Osteocyte (in vitro differentiated cells): ENCODE measurements at regions not wholly inside any gene's neighbourhood (a gene's known extent, or its start where the extent isn't known, plus 50 kb on each side); places are given as distances from the start of the nearest gene placed in this dataset.

Source experiments
- DNase-seq: peaks from one replicate; pipeline ENCODE4 v3.0.0; 2021; ENCODE audit warnings: mixed read lengths; ENCODE audit not compliant: unreplicated experiment; ENCODE audit errors: extremely low spot score
- H3K27ac Mint-ChIP-seq: one replicate; pipeline ENCODE4 v1.8.0; 2021; ENCODE audit warnings: mild to moderate bottlenecking, mixed read lengths; ENCODE audit not compliant: unreplicated experiment
- H3K27me3 Mint-ChIP-seq: one replicate; pipeline ENCODE4 v1.8.0; 2021; ENCODE audit warnings: mixed read lengths; ENCODE audit not compliant: unreplicated experiment
- H3K36me3 Mint-ChIP-seq: one replicate; pipeline ENCODE4 v1.8.0; 2021; ENCODE audit warnings: mixed read lengths; ENCODE audit not compliant: unreplicated experiment
- H3K4me1 Mint-ChIP-seq: one replicate; pipeline ENCODE4 v1.8.0; 2021; ENCODE audit warnings: mixed read lengths; ENCODE audit not compliant: unreplicated experiment
- H3K4me3 Mint-ChIP-seq: one replicate; pipeline ENCODE4 v1.8.0; 2021; ENCODE audit warnings: mild to moderate bottlenecking, moderate library complexity, mixed read lengths; ENCODE audit not compliant: unreplicated experiment
- H3K9me3 Mint-ChIP-seq: one replicate; pipeline ENCODE4 v1.8.0; 2021; ENCODE audit warnings: mixed read lengths; ENCODE audit not compliant: unreplicated experiment
- TF ChIP-seq, protein P1 (sequence below): fragments of 200-600 bp; sonication (generic); IDR thresholded peaks from 2 replicates; pipeline ENCODE4 v1.5.0; 2021; ENCODE audit warnings: antibody characterized with exemption, mild to moderate bottlenecking, moderate library complexity

DNA sequence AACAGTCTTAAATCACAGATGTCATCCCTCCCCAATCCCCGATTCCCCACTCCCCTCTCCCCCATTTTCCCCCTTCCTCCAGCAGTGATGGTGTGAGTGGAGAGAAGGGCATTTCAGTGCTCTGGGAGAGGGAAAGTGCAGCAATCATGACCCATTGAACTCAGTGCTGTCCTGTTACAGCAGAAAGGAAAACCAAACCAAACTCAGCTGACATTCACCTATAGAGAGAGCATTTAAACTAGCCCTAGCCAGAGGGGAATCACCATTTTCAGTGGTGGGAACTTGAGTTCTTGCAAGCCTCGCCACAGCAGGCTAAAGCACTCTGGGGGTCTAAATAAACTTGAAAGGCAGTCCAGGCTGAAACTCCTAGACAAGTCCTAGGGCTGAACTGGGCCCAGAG, 129.9 kb upstream of the COL21A1 start:
- H3K4me1 Mint-ChIP-seq = peaks cover 38% of the 10 kb centered on the region
- DNase-seq = no peak
- TF ChIP-seq, protein P1, sequence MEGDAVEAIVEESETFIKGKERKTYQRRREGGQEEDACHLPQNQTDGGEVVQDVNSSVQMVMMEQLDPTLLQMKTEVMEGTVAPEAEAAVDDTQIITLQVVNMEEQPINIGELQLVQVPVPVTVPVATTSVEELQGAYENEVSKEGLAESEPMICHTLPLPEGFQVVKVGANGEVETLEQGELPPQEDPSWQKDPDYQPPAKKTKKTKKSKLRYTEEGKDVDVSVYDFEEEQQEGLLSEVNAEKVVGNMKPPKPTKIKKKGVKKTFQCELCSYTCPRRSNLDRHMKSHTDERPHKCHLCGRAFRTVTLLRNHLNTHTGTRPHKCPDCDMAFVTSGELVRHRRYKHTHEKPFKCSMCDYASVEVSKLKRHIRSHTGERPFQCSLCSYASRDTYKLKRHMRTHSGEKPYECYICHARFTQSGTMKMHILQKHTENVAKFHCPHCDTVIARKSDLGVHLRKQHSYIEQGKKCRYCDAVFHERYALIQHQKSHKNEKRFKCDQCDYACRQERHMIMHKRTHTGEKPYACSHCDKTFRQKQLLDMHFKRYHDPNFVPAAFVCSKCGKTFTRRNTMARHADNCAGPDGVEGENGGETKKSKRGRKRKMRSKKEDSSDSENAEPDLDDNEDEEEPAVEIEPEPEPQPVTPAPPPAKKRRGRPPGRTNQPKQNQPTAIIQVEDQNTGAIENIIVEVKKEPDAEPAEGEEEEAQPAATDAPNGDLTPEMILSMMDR = no peak
- peaks cover 7% of the 10 kb centered on the region for H3K9me3 Mint-ChIP-seq
- no peak overlapping the region for H3K27ac Mint-ChIP-seq
- no peaks in the 10 kb centered on the region for H3K27me3 Mint-ChIP-seq
- H3K36me3 Mint-ChIP-seq = no peaks in the 10 kb centered on the region
- H3K4me3 Mint-ChIP-seq = no peak overlapping the region

DNA sequence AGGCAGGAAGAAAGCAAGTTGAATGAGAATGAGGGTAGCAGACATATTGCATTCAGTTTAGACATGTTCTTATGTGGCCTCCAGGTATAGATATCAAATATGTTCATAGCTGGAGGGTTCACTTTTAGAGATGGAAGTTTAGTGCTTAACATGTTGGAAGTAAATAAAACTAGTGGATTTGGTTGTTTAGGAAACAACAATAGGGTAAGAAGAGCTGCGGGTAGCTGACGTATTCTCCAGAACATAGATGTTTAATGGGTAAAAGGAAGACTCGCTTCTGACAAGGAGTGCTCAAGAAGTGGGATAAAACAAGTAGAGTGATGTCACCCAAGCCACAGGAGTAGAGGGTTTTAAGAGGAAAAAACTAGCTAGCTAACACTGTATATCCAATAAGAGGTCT, 128.4 kb upstream of the COL21A1 start:
- Mint-ChIP-seq H3K36me3 (no peaks in the 10 kb centered on the region), H3K4me1 (peaks cover 46% of the 10 kb centered on the region), H3K9me3 (peaks cover 7% of the 10 kb centered on the region), H3K27me3 (no peaks in the 10 kb centered on the region), H3K4me3 (no peak overlapping the region), H3K27ac (peak overlapping the region; percentile 94)
- TF ChIP-seq, protein P1 = no peak
- no peak for DNase-seq

DNA sequence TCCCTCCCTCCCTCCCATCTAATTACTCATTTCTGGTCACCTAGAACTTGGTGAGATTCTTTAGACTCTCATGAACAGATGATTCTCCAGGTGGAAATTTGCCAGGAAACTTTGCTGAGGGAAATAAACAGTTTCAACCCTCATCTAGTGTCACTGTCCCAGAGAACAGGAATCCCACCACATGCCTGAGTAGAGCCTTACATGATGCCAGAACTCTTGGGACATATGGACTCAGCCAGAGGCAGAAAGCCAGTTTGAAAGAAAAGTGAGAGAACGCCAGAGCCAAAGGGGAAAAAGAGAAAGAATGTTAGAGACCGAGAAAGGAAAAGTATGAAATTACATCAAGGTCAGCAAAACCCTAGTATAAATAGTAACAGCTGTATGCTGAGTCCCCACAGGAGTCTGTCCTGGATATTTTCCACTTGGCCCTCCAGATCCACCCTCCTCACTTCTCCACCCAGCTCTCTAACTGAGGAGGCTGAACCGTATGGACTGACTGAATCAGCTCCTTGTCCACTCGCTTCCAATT, 127.5 kb upstream of the COL21A1 start:
- Mint-ChIP-seq H3K27ac (peak overlapping the region; percentile 94), H3K4me3 (peak overlapping the region; percentile 16), H3K9me3 (peaks cover 2% of the 10 kb centered on the region), H3K36me3 (no peaks in the 10 kb centered on the region), H3K27me3 (no peaks in the 10 kb centered on the region), H3K4me1 (peaks cover 53% of the 10 kb centered on the region)
- DNase-seq = no peak
- TF ChIP-seq, protein P1 = no peak

DNA sequence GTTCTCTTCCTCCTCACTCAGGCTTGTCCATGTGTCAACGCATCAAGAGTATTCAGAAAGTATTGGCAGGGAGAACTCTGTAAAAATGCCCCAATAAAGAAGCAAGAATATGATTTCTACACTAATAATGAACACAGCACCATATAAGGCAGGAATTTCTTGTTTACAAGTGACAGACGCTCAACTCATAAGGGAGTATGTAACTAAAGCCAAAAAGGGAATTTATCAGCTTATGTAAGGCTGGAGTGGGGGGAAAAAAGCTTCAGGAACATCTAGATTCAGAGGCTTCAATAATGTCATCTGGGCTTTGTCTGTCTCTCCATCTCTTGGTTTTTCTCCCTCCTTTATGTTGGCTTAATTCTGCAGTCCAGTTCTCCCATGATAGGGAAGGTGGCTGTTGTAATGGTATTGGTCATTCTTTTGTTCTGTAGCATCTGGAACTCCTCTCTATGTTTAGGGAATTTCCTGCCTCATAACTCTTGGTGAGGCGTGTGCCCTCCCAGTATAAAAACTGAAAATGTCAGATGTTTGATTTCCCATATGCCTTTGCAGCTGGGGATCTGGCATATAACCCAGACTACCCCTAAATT, 125.1 kb upstream of the COL21A1 start:
- H3K27ac Mint-ChIP-seq = no peak overlapping the region
- peaks cover 54% of the 10 kb centered on the region for H3K4me1 Mint-ChIP-seq

DNA sequence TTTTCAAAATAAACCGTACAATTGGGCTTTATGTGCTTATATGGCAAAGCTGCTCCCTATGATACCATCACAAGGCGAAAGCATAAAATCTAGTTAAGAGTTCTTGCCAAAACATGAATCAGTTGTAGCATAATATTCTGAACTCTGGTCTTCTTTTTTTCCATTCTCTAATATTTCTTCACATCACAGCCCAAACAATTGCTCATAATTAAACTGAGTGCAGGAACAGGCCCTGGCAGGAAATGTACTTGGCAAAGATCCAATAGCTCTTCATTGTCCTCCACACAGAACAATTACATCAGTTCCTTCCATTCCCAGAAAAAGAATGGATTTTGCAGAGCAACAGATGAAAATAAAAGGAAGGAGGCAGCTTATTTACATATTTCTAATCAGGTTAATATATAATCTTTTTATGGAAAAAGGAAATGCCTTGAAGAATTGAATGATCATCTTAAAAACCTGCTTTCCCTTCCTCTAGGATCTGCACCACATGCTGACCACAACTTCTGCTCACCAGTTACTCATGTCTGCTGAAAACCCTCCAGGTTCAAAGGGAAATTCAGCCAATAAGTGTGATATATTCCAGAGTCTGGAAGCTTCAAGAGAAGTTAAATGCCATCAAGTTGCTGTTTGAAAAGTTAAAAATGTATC, 123.3 kb upstream of the COL21A1 start:
- TF ChIP-seq, protein P1 = no peak
- no peak overlapping the region for H3K4me3 Mint-ChIP-seq
- peaks cover 42% of the 10 kb centered on the region for H3K4me1 Mint-ChIP-seq
- peak overlapping the region; percentile 85 for H3K27ac Mint-ChIP-seq
- H3K9me3 Mint-ChIP-seq = no peaks in the 10 kb centered on the region
- no peak for DNase-seq
- H3K27me3 Mint-ChIP-seq = no peaks in the 10 kb centered on the region
- H3K36me3 Mint-ChIP-seq = no peaks in the 10 kb centered on the region

More for the DNA sequence above, 125.1 kb upstream of the COL21A1 start:
- TF ChIP-seq, protein P1 = no peak
- Mint-ChIP-seq H3K36me3 (no peaks in the 10 kb centered on the region), H3K4me3 (no peak overlapping the region), H3K27me3 (no peaks in the 10 kb centered on the region), H3K9me3 (no peaks in the 10 kb centered on the region)
- DNase-seq = no peak
